Kidney epithelial cell (primary cell): ENCODE measurements at regions not wholly inside any gene's neighbourhood (a gene's known extent, or its start where the extent isn't known, plus 50 kb on each side); places are given as distances from the start of the nearest gene placed in this dataset.
"Not testable (repeated sequence)": the region's sequence is repeated elsewhere in the genome, so short reads cannot be mapped to it uniquely, and the experiment has no call there.

Experiments
- DNase-seq: peaks from one replicate; pipeline ENCODE4 v3.0.0-alpha.2; 2010; ENCODE audit warnings: low read depth
- H3K27me3 ChIP-seq: 2 replicates; pipeline ENCODE4 v1.6.0; 2011; ENCODE audit warnings: low read length; ENCODE audit not compliant: control insufficient read depth, insufficient read depth
- H3K36me3 ChIP-seq: 2 replicates; pipeline ENCODE4 v1.5.1; 2011; ENCODE audit warnings: low read length; ENCODE audit not compliant: control insufficient read depth, insufficient read depth
- H3K4me3 ChIP-seq: 2 replicates; pipeline ENCODE4 v1.5.1; 2011; ENCODE audit warnings: low read depth, mild to moderate bottlenecking, control low read depth, low read length
- CTCF ChIP-seq: IDR thresholded peaks from 2 replicates; pipeline ENCODE4 v1.5.1; 2011; ENCODE audit warnings: mild to moderate bottlenecking, moderate library complexity, low read length, control low read depth, inconsistent platforms; ENCODE audit not compliant: insufficient read depth, poor library complexity, severe bottlenecking

- Histone ChIP-seq H3K27me3 (no peaks in the 10 kb centered on the region), H3K36me3 (no peaks in the 10 kb centered on the region), H3K4me3 (no peak overlapping the region)
- no peak for TF ChIP-seq CTCF
- no peak for DNase-seq
Measured at GRCh38 chr3:187491371-187491770, 123.2 kb downstream of the RTP4 start.

- H3K36me3 ChIP-seq = no peaks in the 10 kb centered on the region
- DNase-seq = no peak
- no peak for TF ChIP-seq CTCF
- H3K4me3 ChIP-seq = no peak overlapping the region
- H3K27me3 ChIP-seq = no peaks in the 10 kb centered on the region
Measured at GRCh38 chr3:187490366-187490765, 122.2 kb downstream of the RTP4 start.

GRCh38 chr3:187484547-187485295, 116.5 kb downstream of the RTP4 start:
- no peak for DNase-seq
- no peak overlapping the region for H3K4me3 ChIP-seq
- no peak for TF ChIP-seq CTCF
- H3K36me3 ChIP-seq = no peaks in the 10 kb centered on the region
- no peaks in the 10 kb centered on the region for H3K27me3 ChIP-seq

GRCh38 chr3:187481426-187481825, 113.2 kb downstream of the RTP4 start:
- Histone ChIP-seq H3K4me3 (no peak overlapping the region), H3K27me3 (no peaks in the 10 kb centered on the region), H3K36me3 (no peaks in the 10 kb centered on the region)
- no peak for DNase-seq
- no peak for TF ChIP-seq CTCF

- not testable (repeated sequence) for H3K27me3 ChIP-seq, H3K36me3 ChIP-seq, H3K4me3 ChIP-seq, DNase-seq
Measured at GRCh38 chr3:187475613-187476012, 107.4 kb downstream of the RTP4 start.

GRCh38 chr3:187473778-187474406, 105.7 kb downstream of the RTP4 start:
- no peaks in the 10 kb centered on the region for H3K27me3 ChIP-seq
- H3K36me3 ChIP-seq = no peaks in the 10 kb centered on the region
- no peak for DNase-seq
- H3K4me3 ChIP-seq = no peak overlapping the region
- no peak for TF ChIP-seq CTCF

GRCh38 chr3:187466306-187466705, 98.1 kb downstream of the RTP4 start:
- not testable (repeated sequence) for H3K27me3 ChIP-seq, H3K36me3 ChIP-seq, H3K4me3 ChIP-seq, DNase-seq
